ENCODE measurements at regions not wholly inside any gene's neighbourhood (a gene's known extent, or its start where the extent isn't known, plus 50 kb on each side); places are given as distances from the start of the nearest gene placed in this dataset.
"Not testable (repeated sequence)": the region's sequence is repeated elsewhere in the genome, so short reads cannot be mapped to it uniquely, and the experiment has no call there.

DNA sequence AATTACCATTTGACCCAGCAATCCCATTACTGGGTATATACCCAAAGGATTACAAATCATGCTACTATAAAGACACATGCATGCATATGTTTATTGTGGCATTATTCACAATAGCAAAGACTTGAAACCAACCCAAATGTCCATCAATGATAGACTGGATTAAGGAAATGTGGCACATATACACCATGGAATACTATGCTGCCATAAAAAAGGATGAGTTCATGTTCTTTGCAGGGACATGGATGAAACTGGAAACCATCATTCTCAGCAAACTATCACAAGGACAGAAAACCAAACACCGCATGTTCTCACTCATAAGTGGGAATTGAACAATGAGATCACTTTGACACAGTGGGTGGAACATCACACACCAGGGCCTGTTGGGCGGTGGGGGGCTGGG is 83.9 kb upstream of the MAP3K1 start:
- not testable (repeated sequence) for DNase-seq

DNA sequence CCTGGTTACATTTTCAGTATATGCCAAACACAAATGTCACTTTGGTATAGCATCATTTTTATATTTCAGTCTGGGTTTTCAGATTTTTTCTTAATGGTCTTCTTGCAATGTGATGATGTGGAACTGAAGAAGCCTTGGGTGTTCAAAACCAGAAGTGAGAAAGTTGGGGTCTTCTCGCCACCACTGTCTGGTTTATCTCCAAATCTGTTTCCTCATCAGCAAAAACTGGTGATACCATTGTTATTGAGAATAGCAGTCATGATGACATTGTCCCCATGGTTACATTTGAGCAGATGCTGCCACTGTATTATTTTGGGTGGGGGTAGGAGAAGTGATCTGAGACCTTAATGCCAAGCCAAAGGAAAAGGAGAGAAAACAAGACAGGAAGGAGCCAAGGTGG is 85.9 kb upstream of the MAP3K1 start:
- no peak for DNase-seq

DNA sequence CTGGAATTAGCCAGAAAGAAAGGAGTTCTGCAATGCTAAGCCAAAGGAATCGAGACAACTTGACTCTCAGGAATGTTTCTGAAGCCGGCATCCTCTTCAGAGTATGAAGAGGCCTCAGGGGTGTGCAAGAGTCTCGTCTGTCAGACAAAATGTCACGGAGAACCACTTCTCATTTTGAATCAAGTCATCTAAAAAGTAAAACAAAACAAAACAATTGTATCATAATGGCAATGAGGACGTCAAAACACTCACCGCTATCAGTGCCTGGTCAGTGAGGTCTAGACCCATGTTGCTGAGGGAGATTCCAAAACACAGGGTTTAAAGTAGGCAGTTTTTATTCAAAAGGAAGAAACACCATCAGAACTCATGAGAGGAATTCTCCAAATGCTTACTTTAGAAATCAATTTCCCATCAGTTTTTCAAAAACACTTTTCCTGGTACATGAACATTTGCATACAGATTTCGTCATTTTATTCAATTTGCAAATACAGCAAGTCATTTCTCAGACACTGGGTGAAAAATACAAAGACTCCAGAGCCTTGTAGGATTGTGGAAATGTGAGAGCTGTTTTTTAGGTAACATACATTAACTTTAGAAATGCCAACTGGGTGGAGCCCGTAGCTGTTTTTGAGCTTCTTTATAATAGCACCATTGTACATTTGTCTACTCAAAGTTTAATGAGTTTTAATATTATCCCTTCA is 89.5 kb upstream of the MAP3K1 start:
- no peak for DNase-seq

DNA sequence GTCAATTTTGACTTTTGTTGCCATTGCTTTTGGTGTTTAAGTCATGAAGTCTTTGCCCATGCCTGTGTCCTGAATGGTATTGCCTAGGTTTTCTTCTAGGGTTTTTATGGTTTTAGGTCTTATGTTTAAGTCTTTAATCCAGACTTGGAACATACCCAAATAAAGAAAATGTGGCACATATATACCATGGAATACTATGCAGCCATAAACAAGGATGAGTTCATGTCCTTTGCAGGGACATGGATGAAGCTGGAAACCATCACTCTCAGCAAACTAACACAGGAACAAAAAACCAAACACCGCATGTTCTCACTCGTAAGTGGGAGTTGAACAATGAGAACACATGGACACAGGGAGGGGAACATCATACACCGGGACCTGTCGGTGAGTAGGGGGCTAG is 90.5 kb upstream of the MAP3K1 start:
- not testable (repeated sequence) for DNase-seq

DNA sequence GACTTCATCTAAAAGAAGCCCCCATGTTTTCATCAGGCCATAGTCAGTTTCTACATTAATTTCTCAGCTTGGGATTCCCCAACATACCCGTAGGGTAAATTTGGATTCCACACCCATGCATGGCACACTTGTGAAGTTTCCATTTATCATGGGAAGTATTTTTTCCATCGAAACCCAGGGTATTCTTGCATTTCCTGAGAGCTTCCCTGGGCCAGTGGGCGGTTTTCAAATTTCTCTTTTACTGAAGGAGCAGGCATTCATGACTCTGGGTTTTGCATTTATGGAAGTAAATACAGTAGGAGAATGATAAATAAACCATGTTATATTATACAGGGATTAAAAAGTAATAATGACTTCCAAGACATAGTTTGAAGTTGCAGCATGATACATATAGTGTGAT is 93.0 kb upstream of the MAP3K1 start:
- no peak for DNase-seq

DNA sequence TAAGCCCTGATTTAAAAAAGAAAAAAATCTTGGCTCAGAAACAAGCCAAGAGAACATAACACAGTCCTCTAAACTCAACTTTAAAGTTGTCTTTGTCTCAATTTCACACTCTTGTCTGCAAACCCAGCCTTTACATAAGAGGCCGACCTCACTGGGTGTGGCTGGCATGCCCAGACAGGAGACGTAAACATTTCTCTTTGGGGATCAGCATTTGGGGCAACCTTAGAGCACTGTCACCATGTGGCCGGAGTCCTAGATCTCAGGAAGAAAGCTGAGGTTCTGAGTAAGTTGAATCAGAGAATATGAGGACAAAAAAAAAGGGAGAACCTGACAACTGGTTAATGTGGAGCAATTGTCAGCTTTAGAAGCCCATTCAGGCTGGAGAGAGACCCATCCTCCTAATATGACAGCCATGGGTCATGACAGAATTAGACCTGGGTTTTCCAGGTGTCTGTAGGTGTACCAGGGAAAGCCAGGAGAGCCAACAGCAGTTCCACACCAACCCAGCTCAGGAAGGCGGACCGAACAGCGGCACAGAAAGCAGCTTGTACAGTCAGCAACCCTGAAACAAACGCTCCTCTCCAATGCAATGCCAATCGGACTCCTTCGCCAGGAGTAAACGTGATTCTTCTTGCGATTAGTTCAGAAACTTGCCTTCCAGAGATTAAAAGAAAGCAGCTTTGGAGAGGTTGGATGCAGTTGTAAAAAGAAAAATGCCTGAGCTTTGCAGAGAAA is 97.9 kb upstream of the MAP3K1 start:
- no peak for DNase-seq

DNA sequence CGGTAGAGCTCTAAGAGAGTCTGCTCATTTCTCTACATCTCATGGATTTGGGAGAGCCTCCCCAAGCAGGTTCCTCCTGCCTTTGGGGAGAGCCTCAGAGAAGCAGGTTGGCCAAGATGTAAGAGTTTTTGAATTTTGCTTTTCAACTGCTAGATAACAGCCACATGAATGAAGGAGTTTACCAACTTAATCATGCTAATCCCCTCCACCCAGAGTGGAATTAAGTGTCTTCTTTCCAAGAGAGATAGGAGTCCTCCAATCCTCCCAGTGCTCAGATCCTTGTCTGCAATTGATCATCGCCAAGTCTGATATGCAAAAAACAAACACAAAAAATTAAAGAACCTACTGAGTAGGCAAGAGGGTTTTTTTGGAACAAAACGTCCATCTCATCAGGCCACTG is 99.4 kb upstream of the MAP3K1 start:
- no peak for DNase-seq

DNA sequence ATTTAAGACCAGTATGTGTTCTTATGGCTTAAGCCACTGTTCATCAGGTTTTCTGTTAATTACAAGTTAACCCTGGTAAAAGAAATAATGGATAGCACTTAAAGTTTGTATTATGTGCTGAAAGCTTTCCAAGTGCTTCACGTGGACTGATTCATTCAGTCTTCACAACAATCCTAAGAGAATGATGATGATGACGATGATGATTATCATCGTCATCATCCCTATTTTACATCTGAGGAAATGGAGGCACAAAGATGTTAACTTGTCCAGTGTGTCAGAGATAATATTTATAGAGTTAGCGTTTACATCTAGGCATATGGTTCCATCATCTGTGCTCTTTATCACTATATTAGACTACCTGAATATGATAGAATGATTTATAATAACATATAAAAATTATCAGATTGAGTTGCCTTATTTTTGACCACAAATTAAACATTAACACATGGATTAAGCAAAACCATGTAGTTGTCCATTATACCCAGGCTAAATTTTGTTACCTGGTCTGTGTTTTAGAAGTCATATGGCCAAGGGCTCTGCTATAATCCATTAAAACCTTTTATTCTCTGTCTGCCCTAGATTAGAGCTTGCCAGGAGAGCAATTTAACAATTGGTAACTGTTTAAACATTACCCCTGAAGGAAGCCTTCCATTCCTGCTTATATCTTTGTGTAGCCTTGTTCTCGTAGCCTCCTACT is 102.3 kb upstream of the MAP3K1 start:
- DNase-seq, result no peak

DNA sequence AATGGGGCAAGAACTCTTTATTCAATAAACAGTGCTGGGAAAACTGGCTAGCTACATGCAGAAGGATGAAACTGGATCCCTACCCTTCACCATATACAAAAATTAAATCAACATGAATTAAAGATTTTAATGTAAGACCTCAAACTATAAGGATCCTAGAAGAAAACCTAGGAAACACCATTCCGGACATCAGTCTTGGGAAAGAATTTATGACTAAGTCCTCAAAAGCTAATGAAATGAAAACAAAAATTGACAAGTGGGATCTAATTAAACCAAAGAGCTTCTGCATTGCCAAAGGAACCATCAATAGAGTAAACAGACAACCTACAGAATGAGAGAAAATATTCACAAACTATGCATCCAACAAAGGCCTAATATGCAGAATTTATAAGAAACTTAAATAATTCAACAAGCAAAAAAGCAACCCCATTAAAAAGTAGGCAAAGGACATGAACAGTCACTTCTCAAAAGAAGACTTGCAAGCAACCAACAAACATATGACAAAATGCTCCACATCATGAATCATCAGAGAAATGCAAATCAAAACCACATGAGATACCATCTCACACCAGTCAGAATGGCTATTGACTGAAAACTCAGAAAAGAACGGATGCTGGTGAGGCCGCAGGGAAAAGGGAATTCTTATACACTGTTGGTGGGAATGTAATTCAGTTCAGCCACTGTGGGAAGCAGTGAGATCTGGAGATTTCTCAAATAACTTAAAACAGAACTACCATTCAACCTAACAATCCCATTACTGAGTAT is 104.3 kb upstream of the MAP3K1 start:
- no peak for DNase-seq

DNA sequence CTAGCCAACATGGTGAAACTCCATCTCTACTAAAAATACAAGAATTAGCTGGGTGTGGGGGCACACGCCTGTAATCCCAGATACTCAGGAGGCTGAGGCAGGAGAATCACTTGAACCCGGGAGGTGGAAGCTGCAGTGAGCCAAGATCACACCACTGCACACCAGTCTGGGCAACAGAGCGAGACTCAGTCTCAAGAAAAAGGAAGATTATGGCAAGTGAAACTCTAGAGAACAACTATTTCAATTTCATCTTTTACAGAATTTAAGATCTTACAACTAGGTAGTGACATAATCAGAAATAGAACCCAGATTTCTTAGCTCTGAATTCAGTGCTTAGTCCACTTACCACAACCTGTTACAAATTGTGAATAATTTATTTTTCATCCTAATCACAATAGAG is 108.8 kb upstream of the MAP3K1 start:
- no peak for DNase-seq

DNA sequence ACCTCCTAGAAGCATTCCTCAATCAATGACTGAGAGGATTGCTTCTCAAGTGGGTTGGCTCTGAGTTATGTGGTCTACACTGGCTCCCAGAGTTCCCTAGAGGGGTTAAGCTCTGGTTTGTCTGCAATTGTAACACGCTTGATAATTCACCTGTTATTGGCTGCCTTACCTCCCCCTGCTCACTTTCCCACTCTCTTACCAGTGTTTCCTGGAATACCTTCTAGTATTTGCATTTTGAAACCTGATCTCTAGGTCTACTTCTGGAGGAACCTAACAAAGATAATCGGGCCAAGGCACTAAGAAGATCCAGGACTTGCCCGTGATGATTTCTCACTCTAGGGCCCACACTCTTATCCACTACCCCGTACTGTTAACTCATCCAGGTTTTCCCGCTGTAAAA is 110.1 kb upstream of the MAP3K1 start:
- DNase-seq, result no peak

DNA sequence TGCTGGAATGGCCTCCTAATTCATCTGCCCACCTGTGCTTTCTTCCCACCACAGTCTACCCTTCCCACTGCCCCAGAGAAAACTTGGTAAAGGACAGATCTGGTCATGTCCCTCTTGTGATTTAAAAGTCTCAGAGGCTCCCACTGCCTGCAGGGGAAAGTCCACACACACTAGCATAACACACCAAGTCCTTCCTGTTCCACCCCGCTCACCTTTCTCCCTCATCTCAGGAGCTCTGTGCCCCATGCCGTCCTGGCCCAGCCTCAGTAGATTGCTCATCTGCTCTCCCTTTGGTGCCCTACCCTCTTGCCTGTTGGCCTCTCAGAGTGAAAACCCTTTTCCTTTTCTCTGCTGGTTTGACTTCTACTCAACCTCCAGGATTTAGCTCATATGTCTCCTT is 111.4 kb upstream of the MAP3K1 start:
- DNase-seq, result no peak

DNA sequence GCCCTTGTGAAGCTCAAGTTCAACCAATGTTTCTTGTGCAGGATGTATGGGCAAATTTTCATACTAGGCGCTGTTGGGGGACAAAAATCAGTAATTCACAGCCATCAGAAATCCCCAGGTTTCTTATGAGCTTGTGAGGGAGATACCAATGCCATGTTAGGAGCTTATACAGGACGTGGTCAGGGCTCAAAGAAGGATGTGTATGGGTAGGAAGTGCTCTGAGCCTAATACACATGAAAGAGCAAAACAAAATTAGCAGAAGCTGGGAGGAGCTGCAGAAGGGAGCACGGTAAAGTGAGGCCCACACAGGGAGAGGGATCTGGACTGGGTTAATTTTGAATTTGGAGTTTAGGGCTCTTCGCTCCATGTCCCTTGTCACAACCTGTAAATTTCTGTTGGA is 114.6 kb upstream of the MAP3K1 start:
- DNase-seq, result no peak

DNA sequence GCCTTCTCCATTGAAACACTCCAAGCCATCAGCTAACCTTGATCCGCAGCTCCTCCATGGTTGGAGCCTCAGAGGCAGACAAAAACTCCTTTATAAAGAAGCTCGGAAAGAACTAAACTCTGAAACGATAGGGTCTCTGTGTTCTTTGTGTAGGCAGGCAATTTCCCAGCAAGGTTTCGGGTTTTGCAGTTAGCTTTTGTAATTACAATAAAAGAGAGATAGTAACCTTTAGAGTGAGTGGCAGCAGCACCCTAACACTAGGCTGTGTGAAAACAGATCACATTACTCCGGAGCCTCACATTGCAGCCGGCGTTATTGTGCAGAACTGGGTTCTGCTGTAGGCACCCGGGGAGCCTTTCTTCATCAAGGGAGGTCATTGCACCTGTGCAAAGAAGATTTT is 115.8 kb upstream of the MAP3K1 start:
- DNase-seq, result peak; percentile 37

DNA sequence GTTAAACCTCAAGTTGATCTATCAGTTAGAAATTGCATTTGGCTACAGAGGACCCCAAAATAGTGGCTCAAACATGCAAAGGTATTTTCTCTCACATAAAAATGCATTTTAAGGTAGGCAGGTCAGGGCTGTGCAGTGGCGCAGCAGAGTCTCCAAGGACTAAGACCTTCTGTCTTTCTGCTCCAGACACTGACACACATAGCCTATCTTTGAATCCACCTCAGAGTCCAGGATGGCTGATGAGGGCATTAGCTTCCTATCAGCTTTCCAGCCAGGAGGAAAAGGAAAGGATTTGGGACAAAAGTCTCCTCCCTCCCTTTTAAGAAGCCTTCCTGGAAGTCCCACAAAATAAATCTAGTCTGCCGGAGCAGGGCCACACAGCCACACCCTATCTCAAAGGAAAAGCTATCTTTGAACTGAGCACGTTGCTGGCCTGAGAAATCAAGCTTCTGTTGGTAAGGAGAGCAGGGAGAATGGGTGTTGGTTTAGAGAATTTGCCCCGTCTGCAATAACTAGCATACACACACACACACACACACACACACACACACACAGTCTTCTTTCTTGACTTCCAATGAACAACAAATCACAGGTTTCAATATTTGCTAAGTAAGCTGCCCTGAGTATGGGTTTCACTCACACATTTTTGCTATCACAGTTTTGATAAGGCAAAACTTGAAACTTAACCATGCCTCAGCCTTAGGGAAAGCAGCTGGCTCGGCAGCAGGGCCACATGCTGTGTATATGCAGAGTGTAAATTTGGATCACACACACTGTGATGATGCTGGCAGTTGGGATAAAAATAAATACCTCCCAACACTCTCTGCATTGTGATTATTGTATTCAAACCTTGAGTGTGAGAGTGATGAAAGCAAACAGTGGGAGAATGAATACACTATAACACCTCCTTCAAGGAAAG is 116.6 kb upstream of the MAP3K1 start:
- DNase-seq, result peak; percentile 93

DNA sequence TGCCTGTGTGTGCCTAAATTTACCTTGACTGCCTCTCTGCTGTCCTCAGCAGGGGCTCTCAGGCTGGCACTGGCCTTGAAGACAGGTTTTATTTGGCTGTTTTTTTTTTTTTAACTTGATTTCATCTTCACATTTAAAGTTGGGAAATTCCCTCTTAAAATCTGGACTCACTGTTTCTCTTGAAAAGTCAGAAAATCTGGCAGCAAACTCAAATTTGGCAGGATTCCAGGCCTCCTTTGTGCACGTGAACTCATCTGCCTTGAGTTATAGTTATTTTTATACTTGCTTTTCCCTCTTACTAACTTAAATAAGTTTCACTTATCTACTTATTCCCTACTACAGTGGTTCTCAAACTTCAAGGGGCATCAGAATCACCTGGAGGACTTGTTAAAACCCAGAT is 118.4 kb upstream of the MAP3K1 start:
- DNase-seq, result peak; percentile 97

DNA sequence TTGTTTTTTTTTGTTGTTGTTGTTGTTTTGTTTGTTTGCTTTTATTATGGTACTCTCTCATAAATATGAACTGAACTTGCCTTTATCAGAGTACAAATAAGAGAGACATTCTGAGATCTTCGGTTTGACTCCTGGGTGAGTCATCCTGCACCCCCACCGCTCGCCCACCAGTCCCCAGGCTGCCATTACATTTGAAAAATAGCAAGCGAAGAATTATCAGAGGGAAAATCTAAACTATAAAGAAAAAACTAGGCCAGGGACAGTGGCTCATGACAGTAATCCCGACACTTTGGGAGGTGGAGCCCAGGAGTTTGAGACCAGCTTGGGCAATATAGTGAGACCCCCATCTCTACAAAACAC is 122.1 kb upstream of the MAP3K1 start:
- DNase-seq, result no peak

DNA sequence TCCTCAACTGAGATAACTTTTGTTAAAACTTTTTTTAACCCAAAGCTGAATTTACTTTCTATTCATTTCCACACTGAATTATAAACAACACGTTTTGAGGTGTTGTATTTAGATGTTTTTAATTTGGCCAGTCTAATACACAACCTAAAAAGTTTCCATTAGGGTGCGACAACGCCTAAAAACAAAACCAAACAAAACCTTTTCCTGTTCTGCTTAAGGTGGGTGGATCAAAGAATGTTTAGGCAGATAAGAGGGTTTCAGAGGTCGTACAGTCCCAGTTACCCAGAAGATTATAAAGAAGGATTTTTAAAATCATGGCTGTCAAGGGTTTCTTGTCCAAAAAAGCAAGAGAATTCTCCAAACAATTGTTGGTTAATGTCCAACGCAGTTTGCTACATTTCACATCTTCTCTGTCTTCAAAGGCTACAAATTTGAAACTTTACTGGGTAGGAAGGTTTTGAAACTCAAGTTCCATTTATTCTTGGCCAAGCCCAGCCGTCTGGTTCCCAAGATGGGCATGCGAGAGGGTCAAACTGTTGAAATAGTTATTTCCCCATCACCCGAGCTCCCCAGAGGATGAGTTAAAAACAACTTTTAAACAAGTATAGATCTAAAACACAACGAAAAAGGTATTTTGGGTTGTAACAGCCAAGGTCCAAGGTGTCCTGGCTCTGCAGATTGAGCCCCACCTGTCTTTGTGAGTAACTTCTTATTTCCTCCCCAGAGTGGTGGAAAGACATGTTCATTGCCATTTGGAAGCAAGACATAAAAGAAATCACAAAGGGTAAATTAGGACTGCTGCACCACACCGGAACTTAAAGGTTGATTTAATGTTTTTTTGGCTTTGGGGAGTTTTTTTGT is 122.8 kb upstream of the MAP3K1 start:
- DNase-seq, result no peak

DNA sequence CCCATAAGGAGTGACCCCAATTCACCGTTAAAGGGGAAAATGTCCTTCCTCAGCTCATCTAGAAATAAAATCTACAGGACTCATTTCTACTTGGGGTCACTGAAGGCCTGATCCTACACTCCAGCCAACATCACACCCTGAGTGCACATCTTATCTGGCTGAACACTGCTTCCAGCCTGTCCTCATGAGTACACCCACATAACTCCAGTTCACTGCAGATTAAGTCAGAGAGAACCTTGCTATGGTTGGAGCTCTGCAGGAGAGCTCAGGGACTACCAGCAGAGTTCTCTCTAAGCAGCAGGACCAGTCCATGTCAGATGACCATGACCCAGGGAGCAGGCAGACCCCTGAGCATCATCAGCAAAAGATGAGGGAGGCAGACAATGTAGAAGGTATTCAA is 126.9 kb upstream of the MAP3K1 start:
- DNase-seq, result peak; percentile 15

DNA sequence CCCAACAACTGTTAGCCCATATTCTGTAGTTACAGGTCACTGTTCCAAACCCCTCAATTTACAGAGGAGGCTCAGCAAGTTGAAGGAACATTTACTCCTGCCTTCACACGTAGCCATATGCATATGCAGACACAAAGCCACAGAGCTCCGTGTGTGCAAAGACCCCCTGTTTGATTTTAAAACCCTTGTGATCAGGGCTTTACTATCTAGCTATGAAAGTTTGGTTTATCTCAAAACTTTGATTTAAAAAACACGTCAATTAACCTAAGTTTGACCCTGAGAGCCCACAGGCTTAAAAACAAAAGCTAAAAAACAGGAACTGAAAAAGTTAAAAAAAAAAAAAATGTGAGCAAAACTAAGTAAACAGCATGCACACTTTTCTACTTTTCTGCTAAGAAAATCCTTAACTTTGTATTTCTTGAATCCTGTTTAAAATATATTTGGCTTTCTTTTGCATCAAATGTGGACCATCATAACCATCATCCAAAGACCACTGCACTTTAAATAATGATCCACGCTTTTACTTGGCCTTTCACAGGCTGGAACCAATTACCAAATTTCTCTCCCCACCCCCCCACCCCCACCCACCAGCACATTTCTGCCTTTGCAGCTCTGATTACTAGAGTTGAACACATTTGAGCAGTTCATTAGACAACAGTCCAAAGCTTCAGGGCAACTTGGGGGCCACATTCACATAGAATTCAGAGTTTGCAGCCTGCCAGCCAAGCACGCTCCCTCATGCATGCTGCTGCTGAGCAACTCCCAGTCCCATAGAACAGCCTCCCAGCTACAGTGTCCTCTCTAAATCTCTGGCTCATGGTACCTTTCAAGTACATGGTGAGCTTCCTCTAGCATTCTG is 128.8 kb upstream of the MAP3K1 start:
- DNase-seq, result peak; percentile 87

Data from RPMI8226 (cell line).